Stimulated activated naive CD4-positive, alpha-beta T cell (primary cell): ENCODE measurements at regions not wholly inside any gene's neighbourhood (a gene's known extent, or its start where the extent isn't known, plus 50 kb on each side); places are given as distances from the start of the nearest gene placed in this dataset.
A peak's percentile ranks its signal among the peaks of the same experiment; 100 is the strongest.

Source experiments
- DNase-seq, 6 experiments: peaks; one replicate each; lab custom pipeline; 2025; lab: John Stamatoyannopoulos, UW

DNA sequence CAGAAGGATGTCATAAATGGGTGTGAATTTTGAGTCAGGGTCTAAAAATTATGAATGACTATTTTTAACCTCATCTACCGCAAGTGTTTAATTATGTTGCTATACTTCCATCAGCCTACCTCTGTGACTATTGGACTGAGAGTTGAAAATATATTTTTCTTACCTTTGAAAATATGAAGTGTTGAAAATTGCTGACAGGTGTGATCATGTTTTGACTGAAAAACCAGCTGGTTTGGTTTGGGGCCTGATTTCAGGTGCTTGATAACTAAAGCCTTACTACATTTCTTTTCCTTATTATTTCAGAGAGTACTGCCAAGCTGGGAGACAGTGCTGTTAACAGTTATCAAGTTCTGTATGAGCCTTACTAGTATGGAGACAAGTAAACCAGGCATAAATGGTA is 107.2 kb upstream of the DUSP10 start:
- DNase-seq: no peak

- DNase-seq: no peak
These were observed 105.8 kb upstream of the DUSP10 start for GRCh38 chr1:221847676-221848075.

GRCh38 chr1:221845650-221846371 is 103.9 kb upstream of the DUSP10 start:
- no peak for DNase-seq

GRCh38 chr1:221841983-221842335 is 100.1 kb upstream of the DUSP10 start:
- DNase-seq: no peak

DNA sequence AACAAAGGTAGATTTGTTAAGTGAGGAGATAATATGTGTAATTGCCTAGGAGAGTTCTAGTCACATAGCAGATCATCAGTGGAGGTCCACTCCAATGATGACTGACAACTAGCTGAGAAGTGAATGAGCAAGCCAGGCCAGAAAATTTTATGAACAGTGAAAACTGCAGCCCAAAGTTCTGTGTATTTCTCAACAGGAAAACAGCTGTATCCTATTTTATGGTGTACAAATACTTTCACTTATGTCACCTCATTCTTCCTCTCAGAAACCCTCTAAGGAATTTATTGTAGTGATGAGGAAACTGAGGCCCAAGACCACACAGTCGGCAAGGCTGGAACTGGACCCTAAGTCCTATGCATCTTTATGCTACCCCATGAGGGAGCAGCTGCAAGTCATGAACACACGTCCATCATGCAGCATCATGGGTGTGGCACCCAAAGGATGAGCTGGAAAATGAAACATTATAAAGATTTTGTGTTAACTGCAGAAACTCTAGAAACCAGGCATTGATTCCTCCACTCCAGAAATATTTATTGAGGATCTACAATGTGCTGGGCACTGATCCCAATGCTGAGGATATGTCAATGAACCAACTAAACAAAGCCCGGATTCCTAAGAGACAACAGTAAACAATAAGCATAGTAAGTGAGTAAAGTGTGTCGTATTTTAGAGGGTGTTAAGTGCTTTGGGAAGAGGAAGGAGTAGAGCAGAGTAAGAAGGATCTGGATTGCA is 99.5 kb upstream of the DUSP10 start:
- no peak for DNase-seq

- no peak for DNase-seq
These were observed 98.8 kb upstream of the DUSP10 start for GRCh38 chr1:221840511-221841243.

GRCh38 chr1:221839782-221840395 is 98.0 kb upstream of the DUSP10 start:
- DNase-seq: no peak

GRCh38 chr1:221839321-221839720 is 97.4 kb upstream of the DUSP10 start:
- no peak for DNase-seq

DNA sequence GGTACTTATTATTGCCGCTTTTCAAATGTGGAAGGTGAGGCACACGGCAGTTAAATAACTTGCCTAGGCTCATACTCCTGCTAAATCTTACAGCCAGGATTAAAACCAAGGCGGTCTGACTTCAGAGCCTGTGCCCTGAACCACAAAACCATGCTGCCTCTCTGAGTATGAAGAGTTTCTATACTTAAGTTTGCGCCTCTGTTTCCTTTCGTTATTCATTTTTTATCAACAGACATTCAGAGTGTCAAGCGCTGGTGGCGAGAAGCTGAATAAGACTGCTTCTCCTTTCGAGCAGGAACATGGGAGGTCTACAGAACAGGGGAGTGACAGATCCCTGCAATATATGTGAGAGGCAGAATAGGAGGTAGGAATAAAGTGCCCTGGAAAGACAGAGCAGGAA is 96.0 kb upstream of the DUSP10 start:
- peak in 2 of 6 experiments; percentile 17 to 18 for DNase-seq

DNA sequence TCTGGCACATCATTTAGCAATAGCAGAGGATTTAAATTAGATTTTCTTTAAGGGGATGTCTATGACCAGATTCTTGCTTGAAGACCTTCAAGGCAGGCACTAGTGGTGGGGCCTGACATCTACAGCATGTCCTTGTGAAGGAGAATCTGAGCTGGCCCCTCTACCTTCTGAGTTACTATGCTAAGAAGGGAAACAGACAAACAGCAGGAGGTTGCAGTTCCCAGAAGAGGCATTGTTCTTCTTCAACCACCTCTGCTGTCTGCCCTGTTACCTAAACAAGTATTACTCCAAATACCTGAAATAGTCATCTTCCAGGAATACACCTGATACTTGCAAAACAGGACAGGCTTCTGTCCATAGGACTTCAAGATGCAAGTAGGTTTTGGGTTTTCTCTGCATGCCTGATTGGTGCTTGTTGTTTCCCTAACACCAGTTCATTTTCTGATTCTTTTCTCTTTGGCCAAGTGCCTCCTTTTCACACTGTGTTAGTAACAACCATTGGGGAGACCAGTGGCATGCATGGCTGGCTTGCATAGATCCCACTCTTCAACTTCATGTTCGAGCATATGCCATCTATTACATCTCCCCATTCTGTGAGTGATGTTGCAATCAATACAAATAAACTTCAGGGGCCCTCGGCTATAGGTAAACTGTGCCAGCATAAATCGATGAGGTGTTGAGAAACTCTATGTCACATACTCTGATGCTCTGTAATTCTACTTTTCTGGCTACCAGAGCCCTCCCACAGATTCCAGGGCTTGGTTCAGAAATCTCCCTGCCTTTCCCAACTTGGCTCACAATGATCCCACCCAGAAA is 93.0 kb upstream of the DUSP10 start:
- no peak for DNase-seq

DNA sequence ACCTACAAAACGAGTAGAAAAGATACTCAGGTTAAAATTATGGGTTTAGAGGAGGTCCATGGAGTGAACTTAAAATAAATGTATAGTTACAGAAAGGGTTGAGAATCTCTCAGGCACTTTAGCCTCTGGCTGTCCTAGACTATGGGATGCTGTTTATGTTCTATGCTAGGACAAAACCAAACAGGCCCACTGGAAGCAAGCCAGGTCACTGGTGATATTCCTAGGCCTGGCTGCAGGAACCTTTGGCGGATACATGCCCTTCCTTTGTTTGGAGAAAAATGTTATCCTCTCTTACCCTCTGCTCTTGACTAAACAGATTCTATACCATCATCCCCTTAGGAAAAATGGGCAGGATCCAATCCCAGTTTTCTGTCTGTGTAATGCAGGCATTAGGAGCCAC is 90.7 kb upstream of the DUSP10 start:
- DNase-seq: no peak

- no peak for DNase-seq
These were observed 90.3 kb upstream of the DUSP10 start for GRCh38 chr1:221832151-221832550.

DNA sequence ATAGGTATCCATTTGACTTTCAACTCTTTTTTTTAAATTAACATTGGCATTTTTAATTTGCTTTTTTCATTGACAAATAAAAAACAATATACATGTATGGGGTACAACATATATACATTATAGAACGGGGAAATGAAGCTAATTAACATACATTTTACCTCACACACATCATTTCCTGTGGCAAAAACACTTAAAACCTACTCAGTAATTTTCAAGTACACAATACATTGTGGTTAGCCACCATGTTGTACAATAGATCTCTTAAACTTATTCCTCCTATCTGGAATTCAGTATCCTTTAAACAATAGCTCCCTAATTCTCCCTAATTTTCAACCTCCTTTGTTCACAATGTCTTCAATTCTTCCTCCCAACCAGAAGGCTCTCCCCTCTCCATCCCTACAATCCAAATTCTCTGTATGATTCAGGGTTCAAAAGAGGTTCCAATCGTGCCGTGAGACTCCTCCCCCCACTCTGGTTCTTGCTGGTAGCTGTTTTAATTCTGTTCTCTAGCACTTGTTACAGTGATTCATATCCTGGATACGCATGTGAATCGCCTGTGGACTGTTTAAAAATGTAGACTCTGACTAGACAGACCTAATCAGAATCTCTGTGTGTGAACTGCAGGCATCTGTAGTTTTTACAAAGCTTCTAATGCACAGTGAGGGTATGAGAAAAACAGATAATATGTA is 87.6 kb upstream of the DUSP10 start:
- DNase-seq: no peak

DNA sequence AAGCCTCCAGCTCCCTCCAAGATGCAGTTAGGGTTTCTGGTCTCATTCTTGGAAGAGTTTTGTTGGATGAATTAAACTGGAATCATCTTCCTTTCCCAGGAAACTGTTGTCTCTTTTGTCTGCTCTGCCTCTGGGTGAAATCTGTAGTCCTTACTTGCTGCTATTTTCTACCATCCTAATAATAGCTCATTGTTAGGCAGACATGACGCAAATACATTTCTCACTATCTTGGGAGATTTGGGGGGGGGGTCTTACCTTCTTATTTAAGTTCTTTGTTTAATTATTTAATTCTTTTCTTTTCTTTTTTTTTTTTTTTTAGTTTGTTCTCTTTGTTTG is 85.4 kb upstream of the DUSP10 start:
- DNase-seq: no peak

DNA sequence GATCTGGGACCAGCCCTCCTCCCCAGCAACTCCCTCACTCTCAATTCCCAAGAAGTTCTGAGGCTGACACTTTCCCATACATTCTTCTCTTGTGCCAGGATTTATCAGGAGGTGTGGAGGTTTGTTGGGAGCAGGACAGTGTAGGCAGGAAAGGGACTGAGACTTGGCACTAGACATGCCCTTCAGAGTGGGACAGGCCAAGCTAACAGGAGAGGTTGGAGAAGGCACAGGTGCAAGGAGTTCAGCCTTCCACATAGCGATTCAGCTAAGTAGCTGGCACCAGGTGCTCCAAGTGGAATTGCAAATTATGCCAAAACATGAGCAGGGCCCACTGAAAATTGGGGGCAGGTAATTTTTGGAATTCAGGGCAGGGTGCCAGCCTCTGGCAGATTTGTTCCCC is 83.0 kb upstream of the DUSP10 start:
- DNase-seq: no peak

DNA sequence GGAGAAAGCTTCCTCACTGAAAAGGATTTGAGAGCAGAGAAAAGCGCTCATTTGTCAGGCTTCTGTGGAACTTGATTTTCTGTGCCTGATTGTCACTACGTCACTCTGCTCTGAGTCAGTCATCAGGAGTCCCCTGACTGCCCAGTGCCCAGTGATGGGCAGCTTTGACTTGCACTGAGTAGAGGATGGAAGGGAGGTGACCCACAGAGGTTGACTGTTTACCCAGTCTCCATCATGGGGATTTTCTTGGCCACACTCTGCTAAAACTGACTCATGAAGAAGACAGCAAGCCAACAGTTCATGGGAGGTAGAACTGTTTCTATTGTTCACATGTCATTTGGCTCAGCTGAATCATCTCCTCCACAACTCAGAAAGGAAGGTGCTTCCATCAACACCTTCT is 82.1 kb upstream of the DUSP10 start:
- DNase-seq: no peak

- no peak for DNase-seq
These were observed 81.7 kb upstream of the DUSP10 start for GRCh38 chr1:221823561-221823960.

- no peak for DNase-seq
These were observed 81.3 kb upstream of the DUSP10 start for GRCh38 chr1:221823149-221823548.

DNA sequence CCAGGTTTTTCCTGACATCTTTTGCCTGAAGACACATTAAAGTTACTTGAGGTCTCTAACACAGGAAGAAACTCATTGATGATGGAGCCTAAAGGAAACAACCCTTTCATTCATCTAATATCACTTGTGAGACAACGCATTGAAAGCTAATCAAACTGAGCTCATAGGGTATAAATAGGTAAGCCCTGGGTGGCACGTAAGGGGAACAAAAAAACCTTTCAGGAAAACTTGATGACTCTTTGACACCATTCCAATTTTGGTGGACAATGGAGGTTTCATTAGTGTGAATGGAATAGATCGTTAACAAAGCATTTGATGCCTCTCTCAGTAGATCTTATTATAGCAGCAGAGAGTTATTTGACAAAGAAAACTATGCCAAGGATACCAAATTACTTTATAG is 80.7 kb upstream of the DUSP10 start:
- no peak for DNase-seq

DNA sequence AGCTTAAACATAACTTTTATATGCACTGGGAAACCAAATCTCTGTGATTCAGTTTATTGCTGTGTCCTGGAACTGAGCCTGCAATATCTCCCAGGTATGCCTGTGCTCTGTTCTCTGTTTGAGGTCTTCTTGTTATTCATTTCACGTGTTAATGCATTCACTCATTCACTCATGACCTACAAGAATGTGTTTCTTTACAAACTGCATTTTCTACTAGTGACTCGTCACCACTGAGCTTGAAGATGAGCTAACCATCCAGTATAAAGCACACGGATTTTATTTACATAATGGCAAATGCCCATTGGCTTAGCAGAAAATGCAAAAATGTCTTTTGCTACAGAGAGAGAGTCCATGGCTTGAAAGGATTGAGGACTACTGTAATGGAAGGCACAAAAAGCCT is 75.0 kb upstream of the DUSP10 start:
- no peak for DNase-seq

DNA sequence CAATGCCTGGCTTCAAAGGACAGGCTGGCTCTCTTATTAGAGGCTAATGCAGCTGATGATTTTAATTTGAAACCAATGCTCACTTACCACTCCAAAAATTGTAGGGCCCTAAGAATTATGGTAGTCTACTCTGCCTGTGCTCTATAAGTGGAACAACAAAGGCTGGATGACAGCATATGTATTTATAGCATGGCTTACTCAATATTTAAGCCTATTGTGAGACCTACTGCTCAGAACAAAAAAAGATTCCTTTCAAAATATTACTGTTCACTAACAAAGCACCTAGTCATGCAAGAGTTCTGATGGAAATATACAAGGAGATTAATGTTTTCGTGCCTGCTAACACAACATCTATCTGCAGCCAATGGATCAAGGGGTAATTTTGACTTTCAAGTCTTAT is 73.8 kb upstream of the DUSP10 start:
- no peak for DNase-seq
